H9 (cell line): ENCODE measurements at regions not wholly inside any gene's neighbourhood (a gene's known extent, or its start where the extent isn't known, plus 50 kb on each side); places are given as distances from the start of the nearest gene placed in this dataset.

Experiments
- DNase-seq: peaks from one replicate; pipeline ENCODE4 v3.0.0-alpha.2; 2017
- H2AFZ ChIP-seq: one replicate; pipeline ENCODE4 v1.6.1; 2013; ENCODE audit warnings: mild to moderate bottlenecking, low read length, control low read depth, moderate library complexity
- H2AK5ac ChIP-seq: 2 replicates; pipeline ENCODE4 v1.6.1; 2013; ENCODE audit warnings: low read length, control low read depth, mixed read lengths; ENCODE audit not compliant: insufficient read length
- H2BK120ac ChIP-seq: one replicate; pipeline ENCODE4 v1.6.1; 2013; ENCODE audit warnings: low read depth, mild to moderate bottlenecking, low read length, control low read depth, inconsistent platforms; ENCODE audit not compliant: poor library complexity, severe bottlenecking
- H2BK12ac ChIP-seq: 2 replicates; pipeline ENCODE4 v1.6.1; 2013; ENCODE audit warnings: low read length, control low read depth, mixed read lengths, low read depth; ENCODE audit not compliant: insufficient read length
- H2BK15ac ChIP-seq: 2 replicates; pipeline ENCODE4 v1.6.1; 2013; ENCODE audit warnings: low read depth, low read length, control low read depth
- H2BK20ac ChIP-seq: one replicate; pipeline ENCODE4 v1.6.1; 2013; ENCODE audit warnings: low read depth, mild to moderate bottlenecking, low read length, control low read depth, inconsistent platforms; ENCODE audit not compliant: poor library complexity, severe bottlenecking
- H2BK5ac ChIP-seq: 2 replicates; pipeline ENCODE4 v1.6.1; 2013; ENCODE audit warnings: low read length, control low read depth, mixed read lengths; ENCODE audit not compliant: insufficient read length
- H3K14ac ChIP-seq: 2 replicates; pipeline ENCODE4 v1.6.1; 2013; ENCODE audit warnings: low read length, control low read depth; ENCODE audit not compliant: insufficient read depth
- H3K18ac ChIP-seq: 2 replicates; pipeline ENCODE4 v1.6.1; 2013; ENCODE audit warnings: low read depth, mild to moderate bottlenecking, mixed read lengths, low read length, control low read depth; ENCODE audit not compliant: insufficient read length
- H3K23ac ChIP-seq: 2 replicates; pipeline ENCODE4 v1.6.1; 2013; ENCODE audit warnings: low read length, control low read depth, mixed read lengths, low read depth; ENCODE audit not compliant: insufficient read length
- H3K23me2 ChIP-seq: 2 replicates; pipeline ENCODE4 v1.6.1; 2013; ENCODE audit warnings: low read depth, mild to moderate bottlenecking, mixed read lengths, low read length, control low read depth; ENCODE audit not compliant: insufficient read length, poor library complexity, severe bottlenecking
- H3K27ac ChIP-seq: 2 replicates; pipeline ENCODE4 v1.5.1; 2013; ENCODE audit warnings: low read length, control low read depth, mixed read lengths, low read depth; ENCODE audit not compliant: insufficient read length
- H3K27me3 ChIP-seq: 2 replicates; pipeline ENCODE4 v1.6.1; 2013; ENCODE audit warnings: low read length, control low read depth, inconsistent platforms; ENCODE audit not compliant: insufficient read depth
- H3K4ac ChIP-seq: 2 replicates; pipeline ENCODE4 v1.6.1; 2013; ENCODE audit warnings: low read depth, mild to moderate bottlenecking, control low read depth, inconsistent platforms, low read length, moderate library complexity
- H3K4me1 ChIP-seq: 2 replicates; pipeline ENCODE4 v1.6.1; 2013; ENCODE audit warnings: low read length, control low read depth, inconsistent platforms; ENCODE audit not compliant: insufficient read depth
- H3K4me2 ChIP-seq: 2 replicates; pipeline ENCODE4 v1.6.1; 2013; ENCODE audit warnings: low read length, control low read depth, mixed read lengths; ENCODE audit not compliant: insufficient read length, insufficient read depth
- H3K56ac ChIP-seq: 2 replicates; pipeline ENCODE4 v1.6.1; 2013; ENCODE audit warnings: low read depth, mild to moderate bottlenecking, mixed read lengths, low read length, control low read depth; ENCODE audit not compliant: insufficient read length
- H3K79me1 ChIP-seq: 2 replicates; pipeline ENCODE4 v1.6.1; 2013; ENCODE audit warnings: low read depth, mild to moderate bottlenecking, moderate library complexity, low read length, control low read depth, inconsistent platforms; ENCODE audit not compliant: insufficient read depth, poor library complexity, severe bottlenecking
- H3K79me2 ChIP-seq: 2 replicates; pipeline ENCODE4 v1.6.1; 2013; ENCODE audit warnings: low read length, control low read depth, inconsistent platforms; ENCODE audit not compliant: insufficient read depth
- H3K9ac ChIP-seq: 2 replicates; pipeline ENCODE4 v1.6.1; 2013; ENCODE audit warnings: low read length, control low read depth, mixed read lengths; ENCODE audit not compliant: insufficient read length; ENCODE audit errors: extremely low read depth
- H3K9me3 ChIP-seq: one replicate; pipeline ENCODE4 v1.6.1; 2013; ENCODE audit warnings: low read depth, low read length, inconsistent platforms; ENCODE audit not compliant: control insufficient read depth
- H3T11ph ChIP-seq: one replicate; pipeline ENCODE4 v1.6.1; 2013; ENCODE audit warnings: mild to moderate bottlenecking, low read length, control low read depth, inconsistent platforms
- H4K20me1 ChIP-seq: one replicate; pipeline ENCODE4 v1.6.1; 2013; ENCODE audit not compliant: control insufficient read depth, insufficient read length, insufficient read depth
- H4K5ac ChIP-seq: 2 replicates; pipeline ENCODE4 v1.6.1; 2013; ENCODE audit warnings: low read depth, mild to moderate bottlenecking, mixed read lengths, low read length, control low read depth; ENCODE audit not compliant: insufficient read length
- H4K8ac ChIP-seq: replicated peaks from 2 replicates; pipeline ENCODE4 v1.6.1; 2013; ENCODE audit warnings: low read length, control low read depth, mixed read lengths, low read depth; ENCODE audit not compliant: insufficient read length
- H4K91ac ChIP-seq: 2 replicates; pipeline ENCODE4 v1.6.1; 2013; ENCODE audit warnings: low read depth, mild to moderate bottlenecking, moderate library complexity, mixed read lengths, low read length, control low read depth; ENCODE audit not compliant: insufficient read length
- H3K27ac Mint-ChIP-seq, 3 experiments: 2 replicates in 2 of 3; 3 replicates in 1 of 3; pipeline ENCODE4 v1.8.0; 2020 to 2021; ENCODE audit warnings: mixed read lengths in 3 of 3, mild to moderate bottlenecking in 1 of 3, moderate library complexity in 1 of 3
- H3K27me3 Mint-ChIP-seq: 2 replicates; pipeline ENCODE4 v1.8.0; 2021; ENCODE audit warnings: low read depth, mild to moderate bottlenecking, moderate library complexity, mixed read lengths
- H3K36me3 Mint-ChIP-seq, 3 experiments: 2 replicates in 2 of 3; 3 replicates in 1 of 3; pipeline ENCODE4 v1.8.0; 2020 to 2021; ENCODE audit warnings: low read depth in 3 of 3, mixed read lengths in 3 of 3; ENCODE audit not compliant: insufficient read depth in 1 of 3
- H3K4me1 Mint-ChIP-seq, 2 experiments: 2 replicates each; pipeline ENCODE4 v1.8.0; 2020; ENCODE audit warnings: mixed read lengths in 2 of 2
- H3K4me3 Mint-ChIP-seq, 2 experiments: 2 replicates in 1 of 2; 3 replicates in 1 of 2; pipeline ENCODE4 v1.8.0; 2020 to 2021; ENCODE audit warnings: mild to moderate bottlenecking in 2 of 2, mixed read lengths in 2 of 2, moderate library complexity in 1 of 2
- H3K9me3 Mint-ChIP-seq, 2 experiments: 2 replicates in 1 of 2; 3 replicates in 1 of 2; pipeline ENCODE4 v1.8.0; 2020; ENCODE audit warnings: mild to moderate bottlenecking in 2 of 2, mixed read lengths in 2 of 2, moderate library complexity in 1 of 2
- WGBS: extraction: QIAGEN DNeasy Blood & Tissue Kit; methylation state at CpG from one replicate; pipeline ENCODE4 v1.1.7; 2013; ENCODE audit warnings: missing lambda C conversion rate, low lambda C conversion rate, mixed read lengths; ENCODE audit not compliant: insufficient read length; ENCODE audit errors: extremely low coverage; 5-methylcytosine and 5-hydroxymethylcytosine counted together
- TF ChIP-seq, protein P1 (sequence below): fragments of 200-600 bp; sonication (generic); conservative IDR thresholded peaks from 3 replicates; pipeline ENCODE4 v1.8.0; 2021; ENCODE audit warnings: antibody characterized with exemption, mild to moderate bottlenecking

- H2BK120ac ChIP-seq: no peak overlapping the region
- Mint-ChIP-seq H3K27ac (0 out of 7 replicates have a peak overlapping the region, but pooled peaks of 1 of the 3 experiments have one; percentile 18), H3K36me3 (peaks cover 2 to 5% (median 3%) of the 10 kb centered on the region in 3 experiments; a peak in 4 of 7 replicates), H3K27me3 (no peaks in the 10 kb centered on the region), H3K4me1 (peaks cover 15 to 23% of the 10 kb centered on the region in 2 experiments), H3K4me3 (no peak overlapping the region), H3K9me3 (no peaks in the 10 kb centered on the region)
- no peak overlapping the region for H3K14ac ChIP-seq
- H3K4ac ChIP-seq: no peak overlapping the region
- H3K18ac ChIP-seq: no peak overlapping the region
- H2AK5ac ChIP-seq: no peak overlapping the region
- H3K9ac ChIP-seq: no peak overlapping the region
- no peak overlapping the region for H3K27ac ChIP-seq
- no peak overlapping the region for H4K5ac ChIP-seq
- no peak overlapping the region for H4K8ac ChIP-seq
- H3K79me1 ChIP-seq: peaks cover 3% of the 10 kb centered on the region
- H3K23me2 ChIP-seq: no peaks in the 10 kb centered on the region
- no peak overlapping the region for H3K4me2 ChIP-seq
- no peaks in the 10 kb centered on the region for H4K20me1 ChIP-seq
- no peak overlapping the region for H2BK15ac ChIP-seq
- peaks cover 2% of the 10 kb centered on the region; the same call in 1 of the 2 replicates for H3K4me1 ChIP-seq
- H3K79me2 ChIP-seq: no peaks in the 10 kb centered on the region; the same call in 1 of the 2 replicates
- H2BK20ac ChIP-seq: no peak overlapping the region
- H4K91ac ChIP-seq: no peak overlapping the region
- WGBS: no CpG with 5 or more reads among the region's 24 CpGs
- no peak overlapping the region for H2BK5ac ChIP-seq
- H3K56ac ChIP-seq: no peak overlapping the region
- DNase-seq: no peak
- no peaks in the 10 kb centered on the region for H3K9me3 ChIP-seq
- H3T11ph ChIP-seq: no peak overlapping the region
- TF ChIP-seq, protein P1, sequence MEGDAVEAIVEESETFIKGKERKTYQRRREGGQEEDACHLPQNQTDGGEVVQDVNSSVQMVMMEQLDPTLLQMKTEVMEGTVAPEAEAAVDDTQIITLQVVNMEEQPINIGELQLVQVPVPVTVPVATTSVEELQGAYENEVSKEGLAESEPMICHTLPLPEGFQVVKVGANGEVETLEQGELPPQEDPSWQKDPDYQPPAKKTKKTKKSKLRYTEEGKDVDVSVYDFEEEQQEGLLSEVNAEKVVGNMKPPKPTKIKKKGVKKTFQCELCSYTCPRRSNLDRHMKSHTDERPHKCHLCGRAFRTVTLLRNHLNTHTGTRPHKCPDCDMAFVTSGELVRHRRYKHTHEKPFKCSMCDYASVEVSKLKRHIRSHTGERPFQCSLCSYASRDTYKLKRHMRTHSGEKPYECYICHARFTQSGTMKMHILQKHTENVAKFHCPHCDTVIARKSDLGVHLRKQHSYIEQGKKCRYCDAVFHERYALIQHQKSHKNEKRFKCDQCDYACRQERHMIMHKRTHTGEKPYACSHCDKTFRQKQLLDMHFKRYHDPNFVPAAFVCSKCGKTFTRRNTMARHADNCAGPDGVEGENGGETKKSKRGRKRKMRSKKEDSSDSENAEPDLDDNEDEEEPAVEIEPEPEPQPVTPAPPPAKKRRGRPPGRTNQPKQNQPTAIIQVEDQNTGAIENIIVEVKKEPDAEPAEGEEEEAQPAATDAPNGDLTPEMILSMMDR: no peak
- no peak overlapping the region for H2AFZ ChIP-seq
- H3K23ac ChIP-seq: no peak overlapping the region
- no peaks in the 10 kb centered on the region for H3K27me3 ChIP-seq
- H2BK12ac ChIP-seq: no peak overlapping the region
Measured at GRCh38 chr22:48515571-48516200, 1312.0 kb downstream of the BRD1 start.
